GM12872 (cell line): ENCODE measurements at regions not wholly inside any gene's neighbourhood (a gene's known extent, or its start where the extent isn't known, plus 50 kb on each side); places are given as distances from the start of the nearest gene placed in this dataset.

Experiments
- TF ChIP-seq, protein P1 (sequence below): IDR thresholded peaks from 3 replicates; pipeline ENCODE4 v1.5.1; 2011; ENCODE audit warnings: low read depth, mild to moderate bottlenecking, low read length, moderate library complexity; ENCODE audit not compliant: insufficient read depth

DNA sequence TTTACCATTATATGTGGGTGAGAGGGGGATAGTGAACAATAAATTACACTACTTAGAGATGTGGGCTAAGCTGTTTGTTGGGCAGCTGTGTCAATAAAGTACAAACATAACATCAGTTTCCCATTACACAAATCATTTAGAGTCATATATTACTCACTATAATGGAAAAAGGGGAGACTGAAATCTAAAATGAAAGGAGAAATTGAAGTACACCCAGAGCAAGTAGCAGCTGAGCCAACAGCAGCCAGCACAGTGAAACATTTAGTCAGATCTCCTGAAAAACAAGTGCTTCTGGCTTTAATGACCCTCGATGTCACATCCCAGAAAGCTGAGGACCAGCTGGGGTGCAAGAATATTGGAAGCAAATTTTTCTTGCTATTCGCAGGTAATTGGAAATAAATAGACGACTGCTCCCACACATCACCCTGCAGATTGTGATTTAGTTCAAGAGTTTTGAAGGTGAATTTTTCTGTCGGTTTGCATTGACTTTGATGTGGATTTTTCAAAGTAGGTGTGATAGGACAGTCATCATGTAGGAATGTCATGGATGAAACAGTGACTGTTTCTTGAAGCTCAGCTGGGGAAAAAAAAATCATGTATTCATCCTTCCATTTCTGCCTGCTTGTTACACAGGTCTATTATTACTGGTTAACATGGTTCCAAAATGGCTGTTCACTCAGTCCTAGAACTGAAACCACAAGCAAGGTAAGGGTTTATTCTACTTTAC, 1607.3 kb upstream of the CELF4 start:
- TF ChIP-seq, protein P1, sequence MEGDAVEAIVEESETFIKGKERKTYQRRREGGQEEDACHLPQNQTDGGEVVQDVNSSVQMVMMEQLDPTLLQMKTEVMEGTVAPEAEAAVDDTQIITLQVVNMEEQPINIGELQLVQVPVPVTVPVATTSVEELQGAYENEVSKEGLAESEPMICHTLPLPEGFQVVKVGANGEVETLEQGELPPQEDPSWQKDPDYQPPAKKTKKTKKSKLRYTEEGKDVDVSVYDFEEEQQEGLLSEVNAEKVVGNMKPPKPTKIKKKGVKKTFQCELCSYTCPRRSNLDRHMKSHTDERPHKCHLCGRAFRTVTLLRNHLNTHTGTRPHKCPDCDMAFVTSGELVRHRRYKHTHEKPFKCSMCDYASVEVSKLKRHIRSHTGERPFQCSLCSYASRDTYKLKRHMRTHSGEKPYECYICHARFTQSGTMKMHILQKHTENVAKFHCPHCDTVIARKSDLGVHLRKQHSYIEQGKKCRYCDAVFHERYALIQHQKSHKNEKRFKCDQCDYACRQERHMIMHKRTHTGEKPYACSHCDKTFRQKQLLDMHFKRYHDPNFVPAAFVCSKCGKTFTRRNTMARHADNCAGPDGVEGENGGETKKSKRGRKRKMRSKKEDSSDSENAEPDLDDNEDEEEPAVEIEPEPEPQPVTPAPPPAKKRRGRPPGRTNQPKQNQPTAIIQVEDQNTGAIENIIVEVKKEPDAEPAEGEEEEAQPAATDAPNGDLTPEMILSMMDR: no peak

DNA sequence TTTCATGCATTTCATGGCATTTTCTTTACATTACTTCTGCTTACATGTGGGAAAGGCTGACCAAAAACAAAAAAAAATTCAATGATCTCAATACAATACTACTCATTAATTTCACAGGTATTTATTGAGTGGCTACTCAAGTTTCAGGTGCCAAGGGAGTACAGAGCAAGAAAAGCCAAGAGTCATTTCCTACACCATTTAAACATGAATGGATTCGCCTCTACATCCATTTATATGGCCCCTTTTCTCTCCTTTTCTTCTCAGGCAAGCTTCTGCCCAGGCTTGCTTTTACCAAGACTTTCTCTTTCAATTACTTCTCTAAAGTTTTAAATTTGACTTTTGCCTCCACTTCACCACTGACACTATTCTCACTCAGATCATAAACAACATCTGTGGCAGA, 1603.1 kb upstream of the CELF4 start:
- TF ChIP-seq, protein P1: no peak

DNA sequence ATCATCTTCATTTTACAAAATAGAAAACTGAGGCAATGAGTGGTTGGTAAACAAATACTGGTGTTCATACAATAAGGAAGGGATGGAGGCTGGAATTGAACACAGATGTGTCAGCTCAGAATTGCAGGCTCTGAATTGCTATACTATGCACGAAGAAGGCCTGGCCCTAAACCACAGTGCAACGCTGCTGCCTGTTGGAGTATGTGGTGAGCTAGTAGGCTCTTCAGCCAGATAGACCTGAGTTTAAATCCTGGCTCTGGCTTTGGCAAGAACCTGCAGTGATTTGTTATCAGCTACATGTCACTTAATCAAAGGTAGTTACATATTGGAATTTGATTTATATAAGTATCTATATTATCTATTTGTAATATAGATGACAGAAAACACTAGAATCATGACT, 1602.4 kb upstream of the CELF4 start:
- TF ChIP-seq, protein P1: no peak

DNA sequence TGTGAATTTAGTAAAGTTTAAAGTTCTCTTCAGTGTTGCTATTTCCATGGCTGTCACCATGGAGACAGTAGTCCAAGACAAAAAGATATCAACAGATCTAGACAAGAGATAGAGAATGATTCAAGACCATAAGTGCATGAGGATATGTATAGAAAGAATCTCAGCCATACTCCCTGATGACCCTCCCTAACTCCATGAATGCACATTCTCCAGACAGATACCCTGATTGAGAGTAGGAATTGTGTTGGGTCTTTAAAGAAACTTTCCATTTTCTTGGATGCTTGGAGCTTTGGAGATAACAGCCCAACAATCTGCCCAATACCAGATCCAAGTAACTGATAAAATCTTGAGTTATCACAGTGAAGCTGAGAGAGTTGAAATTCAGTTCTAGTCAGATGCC, 1601.2 kb upstream of the CELF4 start:
- TF ChIP-seq, protein P1: no peak

DNA sequence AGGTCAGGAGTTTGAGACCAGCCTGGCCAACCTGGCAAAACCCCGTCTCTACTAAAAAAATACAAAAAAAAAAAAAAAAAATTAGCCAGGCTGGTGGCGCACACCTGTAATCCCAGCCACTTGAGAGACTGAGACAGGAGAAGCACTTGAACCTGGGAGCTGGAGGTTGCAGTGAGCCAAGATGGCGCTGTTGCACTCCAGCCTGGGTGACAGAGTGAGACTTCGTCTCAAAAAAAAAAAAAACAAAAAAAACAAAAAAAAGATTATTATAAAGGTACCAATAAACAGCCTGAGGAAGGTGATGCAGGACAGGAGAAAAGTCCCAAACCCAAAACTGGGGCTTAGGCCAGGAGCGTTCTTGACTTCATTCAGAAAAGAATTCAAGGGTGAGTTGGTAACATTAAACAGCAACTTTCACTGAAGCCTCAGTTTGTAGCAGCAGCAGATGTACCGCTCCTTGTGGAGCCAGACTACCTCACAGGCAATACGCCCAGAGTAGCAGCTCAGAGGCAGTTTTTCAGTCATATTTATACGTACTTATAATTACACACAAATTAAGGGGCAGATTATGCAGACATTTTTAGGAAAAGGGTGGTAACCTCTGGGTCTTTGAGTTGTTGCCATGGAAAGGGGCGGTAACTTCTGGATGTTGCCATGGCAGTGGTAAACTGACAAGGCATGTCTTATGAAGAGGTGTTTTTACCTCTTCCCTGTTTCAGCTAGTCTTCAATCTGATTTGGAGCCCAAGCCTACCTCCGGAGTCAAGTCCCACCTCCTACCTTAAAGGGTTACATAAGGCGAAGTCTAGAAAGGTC, 1596.6 kb upstream of the CELF4 start:
- TF ChIP-seq, protein P1: no peak

DNA sequence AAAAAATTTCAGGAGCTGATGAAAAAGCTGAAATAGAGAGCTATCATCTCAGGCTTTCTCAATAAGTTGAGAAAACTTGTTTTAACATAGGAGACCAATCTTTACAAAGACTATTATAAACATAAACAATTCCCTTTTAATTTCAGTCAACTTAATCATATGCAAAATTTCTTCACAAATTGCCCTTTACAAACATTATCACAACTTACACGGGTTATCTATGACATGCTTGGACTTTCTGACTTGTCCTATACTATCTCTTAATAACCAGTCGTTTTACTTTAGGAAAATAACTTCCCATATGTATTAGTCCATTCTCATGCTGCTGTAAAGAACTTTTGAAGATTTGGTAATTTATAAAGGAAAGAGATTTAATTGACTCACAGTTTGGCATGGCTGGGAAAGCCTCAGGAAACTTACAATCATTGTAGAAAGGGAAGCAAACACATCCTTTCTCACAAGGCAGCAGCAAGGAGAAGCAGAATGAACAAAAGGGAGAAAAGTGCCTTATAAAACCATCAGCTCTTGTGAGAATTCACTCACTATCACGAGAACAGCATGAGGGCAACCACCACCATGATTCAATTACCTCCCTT, 1583.7 kb upstream of the CELF4 start:
- TF ChIP-seq, protein P1: no peak

DNA sequence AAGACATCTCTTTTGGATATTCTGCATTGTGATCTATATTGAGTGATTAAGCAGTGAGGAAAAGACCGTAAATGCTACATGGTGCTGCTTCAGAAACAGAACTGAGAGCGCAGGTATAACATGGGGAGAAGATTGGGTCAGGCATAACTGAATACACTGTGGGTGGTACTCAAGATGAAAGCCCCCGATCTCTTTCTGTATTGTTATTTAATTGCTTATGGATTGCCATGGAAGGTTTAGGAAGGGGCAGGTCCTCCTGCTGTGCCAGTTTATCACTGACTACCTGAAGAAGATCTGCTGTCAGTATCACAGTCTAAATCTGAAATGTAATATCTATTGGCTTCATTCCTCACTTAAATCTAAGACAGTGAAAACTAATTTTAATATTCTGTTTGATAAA, 1568.7 kb upstream of the CELF4 start:
- TF ChIP-seq, protein P1: no peak
